Stimulated activated CD4-positive, alpha-beta T cell treated with anti-CD3 and anti-CD28 coated beads, Interleukin-2, amount 100 ng/mL, for 48 hours (primary cell): ENCODE measurements at regions not wholly inside any gene's neighbourhood (a gene's known extent, or its start where the extent isn't known, plus 50 kb on each side); places are given as distances from the start of the nearest gene placed in this dataset.

Experiments used
- DNase-seq, 2 donors: peaks; one replicate each; pipeline ENCODE4 v3.0.0-alpha.2; 2020

DNA sequence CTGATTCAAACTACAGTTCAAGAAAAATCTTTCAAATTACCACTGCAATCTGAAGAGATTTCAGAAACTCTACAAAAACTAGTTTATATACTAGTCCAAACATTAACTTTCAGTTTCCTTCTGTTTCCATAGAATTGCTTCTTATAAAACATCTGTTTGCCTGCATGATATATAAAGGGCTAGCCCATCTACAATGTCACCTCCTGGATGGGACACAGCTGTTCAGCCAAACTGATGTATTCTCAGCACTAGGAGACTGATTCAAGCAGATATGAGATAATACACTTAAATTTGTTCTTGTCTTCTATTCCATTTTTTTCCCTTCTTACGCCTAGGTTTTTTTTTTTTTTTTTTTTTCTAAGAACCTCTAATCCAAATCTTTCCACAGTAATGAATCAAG is 1569.7 kb upstream of the IGFBP7 start:
- no peak for DNase-seq

DNA sequence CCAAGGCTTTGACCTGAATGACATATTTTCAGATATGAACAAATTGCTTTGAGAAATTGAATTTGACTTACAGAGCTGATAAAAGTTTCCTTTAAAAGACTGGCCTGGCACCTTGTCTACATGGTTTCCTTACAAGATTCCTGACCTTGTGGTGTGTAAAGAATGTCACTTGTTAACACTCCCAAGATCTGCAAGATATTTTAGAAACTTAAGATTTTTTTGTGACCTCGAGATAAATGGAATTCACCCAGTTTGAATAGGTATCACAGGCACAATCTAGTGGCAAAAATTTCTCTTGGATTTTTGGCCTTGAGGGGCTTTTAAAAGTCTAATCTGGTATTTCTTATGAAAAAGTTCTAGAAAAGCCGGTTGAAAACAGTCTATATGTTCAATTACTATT is 1568.9 kb upstream of the IGFBP7 start:
- DNase-seq: no peak

DNA sequence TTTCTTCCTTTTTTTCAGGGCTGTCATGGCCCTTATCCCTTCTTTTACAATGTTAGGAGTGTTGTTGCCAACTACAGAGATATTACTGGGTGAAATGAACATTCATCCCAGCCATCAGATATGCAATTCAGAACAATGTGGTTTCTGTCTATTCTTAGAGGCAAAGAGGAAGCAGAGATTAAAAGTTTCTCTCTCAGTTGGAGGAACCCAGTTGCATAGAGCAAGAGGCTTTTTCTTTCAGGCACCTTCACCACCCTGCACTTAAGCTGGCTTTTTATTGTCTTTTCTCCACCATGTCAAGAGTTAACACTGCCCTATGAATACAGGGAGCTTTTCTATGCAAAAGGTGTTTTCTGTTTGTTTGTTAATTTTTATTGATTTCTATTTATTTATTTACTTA is 1559.6 kb upstream of the IGFBP7 start:
- no peak for DNase-seq

DNA sequence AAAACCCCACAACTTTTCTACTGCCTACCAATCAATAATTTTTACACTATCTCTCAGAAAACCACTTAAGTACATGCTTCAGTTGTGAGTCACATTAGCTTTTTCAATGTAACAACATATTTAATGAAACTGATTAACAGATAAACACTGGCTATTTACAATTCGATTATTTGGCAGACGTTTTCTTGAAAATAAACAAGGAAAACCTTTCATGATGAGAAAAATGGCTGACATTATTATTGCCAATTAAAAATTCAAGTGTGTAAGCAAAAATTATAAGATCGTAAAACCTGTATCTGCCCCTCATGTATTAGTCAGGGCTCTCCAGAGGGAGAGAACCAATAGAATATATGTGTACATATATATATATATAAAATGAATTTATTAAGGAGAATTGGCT is 1555.5 kb upstream of the IGFBP7 start:
- no peak for DNase-seq

DNA sequence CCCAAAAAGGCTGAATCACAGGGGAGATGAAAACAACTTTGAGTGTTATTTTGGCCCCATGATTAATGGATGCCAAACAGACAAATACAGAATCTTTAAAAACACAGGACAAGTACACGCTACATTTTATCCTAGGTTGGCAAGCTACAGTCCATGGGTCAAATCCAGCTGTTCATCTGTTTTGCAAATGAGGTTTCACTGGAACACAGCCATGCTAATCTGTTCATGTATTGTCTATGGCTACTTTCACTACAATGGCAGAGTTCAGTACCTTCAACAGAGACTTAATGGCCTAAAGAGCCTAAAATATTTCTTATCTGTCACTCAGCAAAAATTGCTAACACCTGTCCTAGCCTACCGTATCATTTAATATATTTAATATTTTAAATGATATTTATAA is 1548.5 kb upstream of the IGFBP7 start:
- no peak for DNase-seq

DNA sequence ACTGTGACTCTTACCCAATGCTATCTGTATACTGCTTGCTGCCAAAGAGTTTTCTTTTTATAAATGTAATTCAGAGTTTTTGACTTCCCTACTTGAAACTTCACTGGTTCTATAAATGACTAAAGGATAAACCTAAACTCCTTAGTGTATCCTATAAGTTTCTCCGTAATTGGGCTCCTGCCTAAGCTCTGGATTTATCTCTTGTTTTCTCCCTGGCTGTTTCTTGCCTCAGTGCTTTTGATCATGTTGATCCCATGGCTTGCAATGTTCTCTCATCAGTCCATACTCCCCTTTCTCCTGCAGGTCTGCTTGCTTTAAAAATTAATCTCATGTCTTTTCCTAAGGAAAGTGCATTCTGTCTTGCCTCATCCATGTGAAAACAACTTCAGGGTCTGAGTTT is 1543.1 kb upstream of the IGFBP7 start:
- DNase-seq: no peak

DNA sequence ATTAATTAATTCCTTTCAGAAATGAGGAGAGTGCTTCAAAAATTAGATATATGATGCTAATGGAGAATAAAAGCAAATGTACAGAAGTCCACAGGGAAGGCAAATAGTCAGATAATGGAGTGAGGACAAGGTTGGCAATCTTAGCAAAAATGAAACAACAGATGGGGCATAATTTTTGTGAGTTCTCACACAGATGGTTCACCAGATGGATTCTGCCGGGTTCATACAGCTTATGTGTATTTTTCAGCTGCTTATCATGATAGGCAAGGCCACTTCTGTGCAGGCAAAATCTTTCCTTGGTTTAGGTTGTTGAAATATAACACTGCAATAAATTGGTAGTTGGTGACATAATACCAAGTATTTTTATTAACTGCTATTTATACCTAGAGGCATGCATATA is 1539.0 kb upstream of the IGFBP7 start:
- DNase-seq: no peak

DNA sequence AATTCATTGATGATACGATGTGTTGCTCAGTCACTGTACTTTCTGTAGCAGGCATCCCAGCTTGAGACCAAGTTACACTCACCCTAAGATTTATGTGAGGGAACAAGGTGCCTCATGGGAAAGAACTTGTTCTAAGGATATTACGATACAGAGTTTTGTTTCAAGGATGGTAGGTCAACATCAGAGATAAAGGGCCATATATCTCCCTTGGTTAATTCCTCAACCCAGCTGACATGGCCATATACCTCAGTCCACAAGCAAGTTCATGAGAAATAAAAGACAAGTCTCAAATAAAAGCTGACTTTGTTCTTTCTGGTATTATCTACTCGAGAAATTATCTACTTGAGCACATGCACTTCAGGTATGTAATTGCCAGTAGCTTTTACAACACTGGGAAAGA is 1535.9 kb upstream of the IGFBP7 start:
- DNase-seq: no peak

DNA sequence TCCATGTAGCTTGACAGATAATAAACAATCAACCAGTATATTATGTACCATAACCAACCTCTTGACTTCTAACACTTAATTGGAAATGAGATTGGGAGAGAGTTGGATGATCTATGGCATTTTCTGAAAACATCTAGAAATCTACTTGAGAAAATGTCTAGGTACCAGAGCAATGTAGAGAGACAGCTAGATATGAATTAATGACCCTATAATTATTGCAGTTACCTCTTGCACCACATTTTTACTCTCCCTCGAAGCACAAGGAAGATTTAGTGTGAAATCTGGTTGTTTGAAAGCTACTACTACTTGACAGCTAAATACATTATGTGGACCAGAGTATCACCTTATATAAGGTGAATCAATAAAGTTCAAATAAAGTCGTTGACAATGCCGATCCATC is 1534.4 kb upstream of the IGFBP7 start:
- no peak for DNase-seq

DNA sequence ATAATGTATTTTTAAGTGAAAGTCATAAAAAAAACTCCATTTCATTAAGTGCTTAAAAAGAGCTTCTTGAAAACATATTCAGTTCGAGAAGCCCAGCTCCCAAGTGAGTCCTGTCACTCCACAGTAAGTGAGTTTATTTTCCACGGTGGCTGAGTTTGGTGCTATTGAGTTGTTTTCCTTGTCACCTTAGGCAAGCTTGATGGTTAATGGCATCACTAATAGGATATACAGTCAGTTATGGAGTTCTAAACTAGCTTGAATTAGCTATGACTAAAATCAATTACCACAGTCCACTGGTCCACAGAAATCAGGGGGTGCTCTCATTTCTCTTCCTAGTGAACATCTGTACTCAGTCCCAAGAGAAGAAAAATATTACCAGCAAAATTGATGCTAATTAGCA is 1526.2 kb upstream of the IGFBP7 start:
- no peak for DNase-seq

DNA sequence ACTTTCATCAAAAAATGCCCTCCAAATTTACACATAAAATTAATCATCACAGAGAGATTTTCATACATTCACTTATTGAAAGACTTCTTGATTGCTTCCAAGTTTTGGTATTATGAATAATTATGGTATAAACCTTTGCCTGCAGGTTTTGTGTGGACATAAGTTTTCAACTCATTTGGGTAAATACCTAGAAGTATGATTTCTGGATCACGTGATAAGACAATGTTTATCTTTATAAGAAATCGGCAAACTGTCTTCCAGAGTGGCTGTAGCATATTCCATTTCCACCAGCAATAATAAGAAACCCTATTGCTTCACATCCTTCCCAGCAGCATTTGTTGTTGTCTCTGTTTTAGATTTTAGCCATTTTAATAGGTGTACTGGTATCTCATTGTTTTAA is 1507.0 kb upstream of the IGFBP7 start:
- no peak for DNase-seq

DNA sequence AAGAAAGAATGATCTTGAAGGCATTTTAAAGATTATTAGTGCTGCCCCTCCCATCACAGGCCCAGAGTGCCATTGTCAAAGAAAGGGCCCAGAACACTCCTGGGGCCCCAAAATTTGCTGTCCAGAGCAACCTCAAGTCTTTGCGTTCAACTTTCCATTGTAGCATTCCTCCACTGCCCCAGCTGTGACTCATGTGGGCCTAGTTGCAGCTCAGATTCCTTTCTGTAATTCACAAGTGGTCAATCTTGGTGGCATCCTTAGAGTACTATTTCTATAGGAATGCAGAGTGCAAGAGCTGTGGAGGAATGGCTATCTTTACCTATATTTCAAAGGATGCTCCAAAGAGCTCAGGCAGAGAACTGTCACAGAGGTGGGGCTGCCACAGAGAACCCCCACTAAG is 1500.8 kb upstream of the IGFBP7 start:
- DNase-seq: no peak

DNA sequence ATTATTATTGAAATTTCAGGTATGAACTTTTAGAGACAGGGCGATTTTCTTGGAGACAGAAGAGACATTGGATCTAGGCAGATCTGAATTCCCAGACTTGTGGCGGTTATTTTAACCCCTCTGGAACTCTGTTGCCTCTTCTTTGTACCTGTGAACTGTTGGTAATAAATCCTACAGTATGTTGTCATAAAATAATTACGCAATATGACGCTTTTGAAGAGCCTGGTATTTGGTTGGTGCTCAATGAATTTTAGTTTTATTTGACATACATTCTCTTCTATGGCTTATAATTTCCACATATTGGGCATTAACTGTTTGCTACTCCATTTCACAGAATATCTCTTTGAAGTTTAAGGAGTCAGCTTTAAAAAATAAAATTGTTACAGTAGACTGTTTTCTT is 1496.1 kb upstream of the IGFBP7 start:
- no peak for DNase-seq

DNA sequence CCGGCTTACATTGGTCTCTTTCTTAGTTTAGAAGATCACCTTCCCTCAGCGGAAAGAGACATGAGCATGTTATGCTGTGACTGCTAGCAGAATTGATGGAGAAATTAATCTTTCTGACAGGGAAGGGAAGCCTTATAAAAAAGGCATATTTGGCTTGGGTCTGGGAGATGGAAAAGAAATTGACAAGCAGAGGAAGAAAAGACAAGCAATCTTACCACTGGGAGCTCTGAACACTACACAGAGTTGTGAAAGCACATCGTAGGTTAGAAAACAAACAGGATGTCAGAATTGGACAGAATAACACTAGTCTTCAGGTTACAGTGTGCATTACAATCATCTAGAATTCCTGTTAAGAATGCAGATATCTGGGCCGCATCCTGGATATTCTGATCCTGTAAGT is 1493.8 kb upstream of the IGFBP7 start:
- no peak for DNase-seq

DNA sequence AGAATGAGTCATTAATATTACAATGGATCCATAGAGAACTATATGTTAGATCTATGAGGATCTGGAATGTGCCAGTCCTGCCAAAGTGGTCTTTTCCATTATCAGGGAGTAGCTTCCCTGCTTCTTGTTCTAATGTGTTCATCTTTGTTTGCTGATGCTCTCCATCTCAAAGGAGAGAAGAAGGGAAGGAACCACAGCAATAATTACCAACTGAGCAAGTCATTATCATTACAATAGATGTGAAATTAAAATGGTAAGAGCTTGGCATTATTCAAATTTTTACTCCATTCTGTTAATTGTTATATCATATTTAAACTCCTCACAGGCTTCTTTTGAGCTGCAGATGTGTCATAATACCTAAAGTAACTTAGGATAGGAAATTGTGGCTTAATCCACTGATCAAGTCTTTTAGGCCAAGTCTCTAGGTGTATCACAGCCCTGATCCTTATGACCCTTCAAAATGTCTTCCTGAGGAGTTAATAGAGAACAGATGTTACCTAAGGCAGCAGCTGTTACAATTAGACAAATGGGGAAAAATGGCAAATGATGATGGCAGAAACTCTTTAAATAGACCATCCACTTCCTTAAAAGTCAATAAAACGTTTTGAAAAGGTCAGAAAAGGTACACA is 1492.7 kb upstream of the IGFBP7 start:
- no peak for DNase-seq

DNA sequence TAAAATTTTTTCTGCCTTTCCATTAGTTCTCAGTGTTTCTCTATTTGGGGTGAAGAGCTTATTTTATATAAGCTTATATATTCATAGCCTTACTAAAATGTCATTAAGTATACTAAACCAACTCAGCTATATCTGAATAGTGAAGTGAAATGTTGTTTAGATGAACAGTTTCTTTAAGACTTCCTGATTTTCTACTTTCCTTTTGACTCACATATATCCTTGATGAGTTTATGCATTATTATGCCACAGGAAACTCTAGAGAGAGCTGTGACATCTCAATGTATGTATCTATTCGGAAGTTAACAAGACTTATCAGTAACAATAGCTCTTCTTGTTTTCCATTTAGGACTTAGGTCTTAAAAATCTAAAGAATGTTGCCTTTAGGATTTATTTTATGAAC is 1491.8 kb upstream of the IGFBP7 start:
- DNase-seq: no peak

DNA sequence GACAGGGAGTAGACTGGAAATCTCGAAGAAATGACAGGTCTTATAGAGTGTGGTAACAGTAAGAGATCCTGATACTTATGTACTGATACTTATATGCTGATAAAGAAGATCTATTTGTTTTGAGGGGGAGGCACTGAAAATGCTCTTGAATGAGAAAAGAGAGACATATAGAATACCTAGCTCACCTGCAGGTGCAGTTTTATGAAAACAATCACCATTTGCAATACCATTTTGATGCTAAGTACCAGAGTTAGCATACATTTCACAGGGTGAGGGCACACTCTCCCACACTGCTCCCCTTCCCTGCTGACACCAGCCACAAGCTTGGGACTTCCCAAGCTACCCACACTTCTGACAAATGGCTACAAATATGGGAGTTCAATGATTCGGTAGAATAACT is 1490.1 kb upstream of the IGFBP7 start:
- DNase-seq: no peak

DNA sequence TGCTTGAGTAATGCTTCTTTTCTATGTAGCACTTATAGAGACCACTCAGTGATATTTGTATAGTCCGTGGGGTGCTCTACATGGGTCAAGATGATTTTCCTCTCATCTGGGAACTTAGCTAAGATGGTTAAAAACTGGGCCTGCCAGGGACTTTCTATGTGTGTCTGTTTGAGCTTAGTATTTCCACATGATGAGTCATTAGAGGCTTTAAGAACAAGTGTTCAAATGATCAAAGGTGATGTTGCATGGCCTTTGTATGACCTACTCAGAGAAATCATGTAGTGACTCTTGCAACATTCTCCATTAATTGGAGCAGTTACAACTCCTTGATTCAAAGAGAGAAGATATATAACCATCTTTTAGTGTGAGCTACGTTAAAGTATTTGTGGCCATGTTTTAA is 1480.5 kb upstream of the IGFBP7 start:
- DNase-seq: no peak

DNA sequence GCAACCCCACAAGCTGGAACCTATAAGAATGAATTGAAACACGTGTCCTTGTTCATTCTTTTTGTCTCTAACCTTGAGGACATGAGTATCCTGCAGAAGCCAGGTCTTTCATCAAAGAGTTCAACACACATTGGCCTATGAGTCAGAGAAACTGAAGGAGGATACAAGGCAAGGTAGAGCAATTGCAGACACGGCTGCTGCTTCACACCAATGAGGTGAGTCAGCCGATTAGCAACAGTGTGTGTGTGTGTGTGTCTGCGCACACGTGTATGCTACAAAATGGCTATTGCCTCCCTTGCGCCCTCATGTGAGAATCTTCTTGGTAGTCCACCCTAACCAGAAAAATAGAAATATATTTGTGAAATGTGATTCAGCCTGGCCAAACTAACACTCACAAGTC is 1477.7 kb upstream of the IGFBP7 start:
- no peak for DNase-seq

DNA sequence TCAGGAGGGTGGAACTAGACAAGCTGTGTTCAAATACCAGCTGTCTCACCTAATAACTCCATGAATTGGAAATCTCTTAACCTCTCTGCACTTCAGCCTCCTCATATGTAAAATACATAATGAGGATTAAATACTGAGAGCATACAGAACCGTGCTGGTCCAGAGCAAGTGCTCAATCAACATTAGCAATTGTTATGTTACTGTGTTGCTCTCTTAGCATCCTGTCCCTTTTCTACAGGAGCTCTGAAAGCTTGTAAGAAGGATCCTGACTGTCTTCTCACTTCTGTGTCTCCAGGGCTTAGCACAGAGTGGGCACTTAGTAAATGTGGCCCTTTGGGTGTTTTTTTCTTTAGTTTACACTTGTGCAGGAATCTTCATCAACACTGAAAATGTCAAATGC is 1456.1 kb upstream of the IGFBP7 start:
- DNase-seq: no peak

DNA sequence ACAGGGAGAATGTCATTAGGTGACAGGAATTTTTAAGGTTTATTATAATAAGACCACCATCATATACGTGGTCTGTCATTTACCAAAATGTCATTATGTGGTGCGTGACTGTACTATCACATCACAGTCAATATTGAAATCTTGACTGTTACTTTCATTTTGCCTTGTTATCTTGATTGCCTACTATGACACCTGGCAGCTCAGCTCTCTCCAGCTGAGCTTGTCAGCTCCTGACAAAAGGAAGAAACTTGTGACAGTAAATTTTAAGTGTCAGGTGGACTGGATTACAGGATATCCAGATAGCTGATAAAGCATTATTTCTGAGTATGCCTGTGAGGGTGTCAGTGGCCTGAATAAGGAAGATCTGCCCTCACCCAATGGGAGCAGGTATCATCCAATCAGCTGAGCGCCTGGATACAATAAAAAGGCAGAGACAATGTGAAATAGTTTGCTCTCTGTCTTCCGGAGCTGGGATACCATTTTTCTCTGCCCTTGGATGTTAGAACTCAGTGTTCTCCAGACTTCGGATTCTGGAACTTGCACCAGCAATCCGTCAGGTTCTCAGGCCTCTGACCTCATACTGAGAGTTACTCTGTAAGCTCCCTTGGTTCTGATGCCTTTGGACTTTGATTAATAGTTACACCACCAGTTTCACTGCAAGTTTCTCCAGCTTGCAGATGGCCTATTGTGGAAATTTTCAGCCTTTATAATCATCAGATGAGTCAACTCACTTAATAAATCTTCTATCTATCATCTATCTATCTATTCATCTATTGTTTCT is 1454.7 kb upstream of the IGFBP7 start:
- no peak for DNase-seq

DNA sequence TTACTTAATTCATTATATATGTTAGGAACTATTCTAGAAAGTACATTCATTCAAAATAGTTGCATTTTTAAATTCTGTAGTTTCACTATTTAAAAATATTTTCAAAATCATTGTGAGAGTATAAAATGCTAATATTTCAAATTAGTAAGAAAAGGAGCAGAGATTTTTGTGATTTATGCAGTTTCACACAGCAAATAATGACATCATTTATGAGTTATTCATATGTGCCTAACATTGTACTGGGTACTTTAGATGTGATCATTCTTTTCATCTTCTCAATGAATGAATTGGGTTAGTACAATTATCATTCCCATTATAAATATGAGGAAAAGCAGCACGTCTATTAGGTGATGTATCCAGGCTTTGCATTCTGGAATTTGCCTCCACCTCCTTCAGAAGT is 1451.0 kb upstream of the IGFBP7 start:
- DNase-seq: no peak

DNA sequence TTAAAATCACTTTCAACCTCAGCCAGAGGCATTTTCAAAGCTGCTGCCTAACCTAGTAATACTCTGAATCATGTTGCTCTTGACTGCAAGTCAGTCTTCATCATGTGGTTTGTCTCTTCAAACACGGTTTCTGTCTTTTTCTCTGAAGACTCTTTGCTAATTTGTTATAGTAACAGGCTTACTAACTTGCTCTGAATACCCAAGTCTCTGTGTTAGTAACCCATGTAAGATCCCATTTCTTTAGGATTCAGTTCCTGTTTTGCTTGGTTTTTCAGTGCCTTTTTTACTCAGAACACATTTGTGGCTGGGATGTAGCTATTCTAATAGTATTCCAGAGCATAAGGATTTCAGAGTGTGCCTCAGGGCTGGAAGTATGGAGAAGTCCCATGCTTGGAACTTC is 1450.6 kb upstream of the IGFBP7 start:
- DNase-seq: no peak

DNA sequence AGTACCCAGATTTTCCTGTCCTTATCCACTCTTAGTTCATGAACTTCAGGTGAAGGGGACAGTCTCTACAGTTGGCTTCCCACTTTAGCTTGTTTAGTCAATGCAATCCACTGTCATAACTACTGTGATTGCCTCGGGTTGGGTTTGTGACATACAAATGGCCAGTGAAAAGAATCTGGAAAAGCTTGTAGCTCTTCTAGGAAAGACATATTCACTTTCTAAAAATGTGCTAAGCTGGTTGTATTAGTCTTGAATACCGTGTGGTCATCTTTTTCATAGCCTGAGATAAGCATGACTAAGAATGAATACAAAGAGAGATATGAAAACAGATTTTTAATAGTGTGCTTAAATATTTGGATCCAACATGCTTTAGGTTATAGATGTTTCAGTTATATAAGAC is 1443.5 kb upstream of the IGFBP7 start:
- DNase-seq: no peak

DNA sequence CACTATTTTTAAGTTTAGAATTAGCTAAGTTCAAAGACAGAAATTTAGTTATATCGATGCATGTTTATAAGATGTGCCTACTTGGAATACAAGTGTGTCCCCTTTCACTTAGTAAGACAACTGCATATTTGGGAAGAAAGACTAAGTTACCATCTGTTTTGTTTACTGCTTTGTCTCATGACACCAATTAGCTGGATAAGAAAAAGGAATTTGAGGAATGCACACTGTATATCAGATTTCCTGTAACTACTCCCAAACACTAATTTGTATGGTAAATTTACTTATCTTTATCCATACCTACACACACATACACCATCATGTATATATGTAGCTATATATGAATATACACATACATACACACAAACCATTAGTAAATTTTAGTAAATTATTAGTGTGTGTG is 1442.8 kb upstream of the IGFBP7 start:
- no peak for DNase-seq
